Upper lobe of right lung (tissue), 1 donor: ENCODE measurements at regions not wholly inside any gene's neighbourhood (a gene's known extent, or its start where the extent isn't known, plus 50 kb on each side); places are given as distances from the start of the nearest gene placed in this dataset.

ENCODE experiments used
- ATAC-seq: fragments of 200-7000 bp; cut with Tn5 transposase; one replicate; pipeline ENCODE4 v1.9.1; 2020; ENCODE audit warnings: mild to moderate bottlenecking, moderate library complexity
- DNase-seq: peaks from one replicate; pipeline ENCODE4 v3.0.0-alpha.2; 2020
- H3K27ac ChIP-seq: fragments of 200-600 bp; one replicate; pipeline ENCODE4 v1.8.0; 2022
- H3K27me3 ChIP-seq: fragments of 200-600 bp; one replicate; pipeline ENCODE4 v1.8.0; 2022; ENCODE audit warnings: mild to moderate bottlenecking
- H3K36me3 ChIP-seq: fragments of 200-600 bp; one replicate; pipeline ENCODE4 v1.8.0; 2022
- H3K4me1 ChIP-seq: fragments of 200-600 bp; one replicate; pipeline ENCODE4 v1.8.0; 2022
- H3K4me3 ChIP-seq: fragments of 200-600 bp; one replicate; pipeline ENCODE4 v1.8.0; 2022; ENCODE audit warnings: mild to moderate bottlenecking
- H3K9me3 ChIP-seq: fragments of 200-600 bp; one replicate; pipeline ENCODE4 v1.8.0; 2022
- CTCF ChIP-seq: fragments of 200-600 bp; IDR thresholded peaks from one replicate; pipeline ENCODE4 v1.8.0; 2022; ENCODE audit warnings: antibody characterized with exemption
- intact Hi-C: fragments of 100-400 bp; cut with DNase I; formaldehyde crosslinking; loops from one replicate; pipeline ENCODE4 v1.11.0; 2022
- donor health status: DM: no; HTN: yes; CAD: no; lungs with severe emphysema.

- ATAC-seq, result no peak
- no peaks in the 10 kb centered on the region for H3K4me1 ChIP-seq
- H3K9me3 ChIP-seq, result no peaks in the 10 kb centered on the region
- no peak overlapping the region for H3K4me3 ChIP-seq
- intact Hi-C loops, result no loop called here
- H3K36me3 ChIP-seq, result no peaks in the 10 kb centered on the region
- H3K27ac ChIP-seq, result no peak overlapping the region
- no peaks in the 10 kb centered on the region for H3K27me3 ChIP-seq
- DNase-seq, result no peak
- no peak for TF ChIP-seq CTCF
These were observed 179.1 kb upstream of the PEX5L start for GRCh38 chr3:180215866-180216265.

- no peaks in the 10 kb centered on the region for H3K4me1 ChIP-seq
- intact Hi-C loops, result no loop called here
- no peaks in the 10 kb centered on the region for H3K27me3 ChIP-seq
- no peak overlapping the region for H3K27ac ChIP-seq
- H3K4me3 ChIP-seq, result no peak overlapping the region
- no peaks in the 10 kb centered on the region for H3K9me3 ChIP-seq
- ATAC-seq, result no peak
- TF ChIP-seq CTCF, result no peak
- DNase-seq, result no peak
- H3K36me3 ChIP-seq, result no peaks in the 10 kb centered on the region
These were observed 186.5 kb upstream of the PEX5L start for GRCh38 chr3:180223268-180223667.

GRCh38 chr3:180229113-180229512, 192.4 kb upstream of the PEX5L start:
- intact Hi-C loops, result no loop called here
- no peak for TF ChIP-seq CTCF
- ATAC-seq, result no peak

GRCh38 chr3:180239939-180240338, 203.2 kb upstream of the PEX5L start:
- H3K9me3 ChIP-seq, result no peaks in the 10 kb centered on the region
- no peak for TF ChIP-seq CTCF
- intact Hi-C loops, result no loop called here
- DNase-seq, result no peak
- ATAC-seq, result no peak
- H3K4me3 ChIP-seq, result no peak overlapping the region
- H3K4me1 ChIP-seq, result no peaks in the 10 kb centered on the region
- H3K36me3 ChIP-seq, result no peaks in the 10 kb centered on the region
- H3K27ac ChIP-seq, result no peak overlapping the region
- no peaks in the 10 kb centered on the region for H3K27me3 ChIP-seq

More at GRCh38 chr3:180229113-180229512, 192.4 kb upstream of the PEX5L start:
- Histone ChIP-seq H3K27me3 (no peaks in the 10 kb centered on the region), H3K36me3 (no peaks in the 10 kb centered on the region), H3K4me1 (no peaks in the 10 kb centered on the region), H3K9me3 (peaks cover 17% of the 10 kb centered on the region), H3K4me3 (no peak overlapping the region), H3K27ac (no peak overlapping the region)
- no peak for DNase-seq

- intact Hi-C loops, result no loop called here
- no peak for ATAC-seq
- H3K9me3 ChIP-seq, result no peaks in the 10 kb centered on the region
- H3K4me1 ChIP-seq, result no peaks in the 10 kb centered on the region
- no peak for TF ChIP-seq CTCF
- H3K27me3 ChIP-seq, result no peaks in the 10 kb centered on the region
- no peak overlapping the region for H3K4me3 ChIP-seq
- H3K36me3 ChIP-seq, result no peaks in the 10 kb centered on the region
- no peak overlapping the region for H3K27ac ChIP-seq
- DNase-seq, result no peak
These were observed 210.0 kb upstream of the PEX5L start for GRCh38 chr3:180246688-180247195.

- TF ChIP-seq CTCF, result no peak
- intact Hi-C loops, result no loop called here
- no peaks in the 10 kb centered on the region for H3K36me3 ChIP-seq
- no peak overlapping the region for H3K4me3 ChIP-seq
- H3K9me3 ChIP-seq, result no peaks in the 10 kb centered on the region
- H3K27me3 ChIP-seq, result no peaks in the 10 kb centered on the region
- no peaks in the 10 kb centered on the region for H3K4me1 ChIP-seq
- ATAC-seq, result no peak
- DNase-seq, result no peak
- no peak overlapping the region for H3K27ac ChIP-seq
These were observed 213.4 kb upstream of the PEX5L start for GRCh38 chr3:180250172-180250571.
